ENCODE measurements at regions not wholly inside any gene's neighbourhood (a gene's known extent, or its start where the extent isn't known, plus 50 kb on each side); places are given as distances from the start of the nearest gene placed in this dataset.

- H3K9ac ChIP-seq (ENCODE audit: low read length) = no peak overlapping the region
- POLR2A ChIA-PET (ENCODE audit: unreplicated experiment) = no interaction called here
- H3K36me3 ChIP-seq (ENCODE audit: low read depth, low read length) = no peaks in the 10 kb centered on the region
These were observed 77.9 kb upstream of the SPRED1 start for GRCh38 chr15:38174691-38175090.

GRCh38 chr15:38176155-38176554 lies 76.5 kb upstream of the SPRED1 start:
- no peaks in the 10 kb centered on the region for H3K27me3 ChIP-seq (ENCODE audit: low read length)
- H3K4me1 ChIP-seq (ENCODE audit: insufficient read depth, low read length) = peaks cover 17% of the 10 kb centered on the region
- intact Hi-C loops (cut with micrococcal nuclease) = no loop called here
- TF ChIP-seq CTCF (conservative IDR thresholded peaks at IDR 0.05; ENCODE audit: low read depth, low read length) (no peak), EZH2phosphoT487 (IDR thresholded peaks at IDR 0.05; ENCODE audit: borderline replicate concordance, low read length) (no peak)
- no peaks in the 10 kb centered on the region for H3K36me3 ChIP-seq (ENCODE audit: low read depth, low read length)
- H3K79me2 ChIP-seq (ENCODE audit: low read length) = no peaks in the 10 kb centered on the region
- no peaks in the 10 kb centered on the region for H4K20me1 ChIP-seq (ENCODE audit: low read length)
- H3K9me2 ChIP-seq (replicated peaks; ENCODE audit: low read length) = no peaks in the 10 kb centered on the region
- H2AFZ ChIP-seq (ENCODE audit: low read length) = no peak overlapping the region
- H3K4me3 ChIP-seq (ENCODE audit: low read length) = no peak overlapping the region
- H3F3A ChIP-seq (ENCODE audit: low read length, unreplicated experiment) = no peaks in the 10 kb centered on the region
- CTCF ChIA-PET = no interaction called here
- H3K9ac ChIP-seq (ENCODE audit: low read length) = no peak overlapping the region
- ATAC-seq (peak; percentile 85), DNase-seq (peak; percentile 73)
- 0 out of 2 replicates have a peak overlapping the region, but pooled peaks have one; percentile 11 for H3K4me2 ChIP-seq (ENCODE audit: low read length)
- no TSS peak for BruUV-seq (replicated peaks)
- H3K9me3 ChIP-seq (ENCODE audit: low read length) = no peaks in the 10 kb centered on the region
- no peak overlapping the region for H3K27ac ChIP-seq (ENCODE audit: low read length)
- POLR2A ChIA-PET (ENCODE audit: unreplicated experiment) = no interaction called here

More at GRCh38 chr15:38174691-38175090, 77.9 kb upstream of the SPRED1 start:
- intact Hi-C loops (cut with micrococcal nuclease) = no loop called here
- Histone ChIP-seq H3K4me1 (ENCODE audit: insufficient read depth, low read length) (peaks cover 17% of the 10 kb centered on the region), H3K4me3 (ENCODE audit: low read length) (no peak overlapping the region), H3K4me2 (ENCODE audit: low read length) (no peak overlapping the region), H3K27ac (ENCODE audit: low read length) (no peak overlapping the region), H2AFZ (ENCODE audit: low read length) (no peak overlapping the region), H3K79me2 (ENCODE audit: low read length) (no peaks in the 10 kb centered on the region), H3K27me3 (ENCODE audit: low read length) (no peaks in the 10 kb centered on the region), H3F3A (ENCODE audit: low read length, unreplicated experiment) (no peaks in the 10 kb centered on the region), H3K9me3 (ENCODE audit: low read length) (no peaks in the 10 kb centered on the region), H3K9me2 (replicated peaks; ENCODE audit: low read length) (no peaks in the 10 kb centered on the region), H4K20me1 (ENCODE audit: low read length) (no peaks in the 10 kb centered on the region)
- CTCF ChIA-PET = no interaction called here
- DNase-seq (no peak), ATAC-seq (no peak)
- no peak for TF ChIP-seq CTCF (conservative IDR thresholded peaks at IDR 0.05; ENCODE audit: low read depth, low read length)
- TF ChIP-seq EZH2 (IDR thresholded peaks at IDR 0.05; ENCODE audit: low read length, unreplicated experiment) = no peak
- BruUV-seq (replicated peaks) = no TSS peak

GRCh38 chr15:38176691-38177090 lies 75.9 kb upstream of the SPRED1 start:
- Histone ChIP-seq H3F3A (ENCODE audit: low read length, unreplicated experiment) (no peaks in the 10 kb centered on the region), H3K79me2 (ENCODE audit: low read length) (no peaks in the 10 kb centered on the region), H3K27ac (ENCODE audit: low read length) (no peak overlapping the region), H3K9me2 (replicated peaks; ENCODE audit: low read length) (no peaks in the 10 kb centered on the region), H2AFZ (ENCODE audit: low read length) (no peak overlapping the region), H3K4me3 (ENCODE audit: low read length) (no peak overlapping the region), H3K9ac (ENCODE audit: low read length) (no peak overlapping the region), H3K4me1 (ENCODE audit: insufficient read depth, low read length) (peaks cover 17% of the 10 kb centered on the region), H3K36me3 (ENCODE audit: low read depth, low read length) (no peaks in the 10 kb centered on the region), H4K20me1 (ENCODE audit: low read length) (no peaks in the 10 kb centered on the region), H3K4me2 (ENCODE audit: low read length) (0 out of 2 replicates have a peak overlapping the region, but pooled peaks have one; percentile 11), H3K9me3 (ENCODE audit: low read length) (no peaks in the 10 kb centered on the region), H3K27me3 (ENCODE audit: low read length) (no peaks in the 10 kb centered on the region)
- DNase-seq (no peak), ATAC-seq (no peak)
- intact Hi-C loops (cut with micrococcal nuclease) = no loop called here
- POLR2A ChIA-PET (ENCODE audit: unreplicated experiment) = no interaction called here
- BruUV-seq (replicated peaks) = no TSS peak
- CTCF ChIA-PET = no interaction called here
- TF ChIP-seq CTCF (conservative IDR thresholded peaks at IDR 0.05; ENCODE audit: low read depth, low read length) = no peak
- no peak for TF ChIP-seq EZH2 (IDR thresholded peaks at IDR 0.05; ENCODE audit: low read length, unreplicated experiment)
- no peak for TF ChIP-seq EZH2phosphoT487 (IDR thresholded peaks at IDR 0.05; ENCODE audit: borderline replicate concordance, low read length)
